IMR-90 (cell line): ENCODE measurements at regions not wholly inside any gene's neighbourhood (a gene's known extent, or its start where the extent isn't known, plus 50 kb on each side); places are given as distances from the start of the nearest gene placed in this dataset.

ENCODE experiments used
- ATAC-seq: fragments of 200-7000 bp; cut with Tn5 transposase; 2 replicates; pipeline ENCODE4 v1.9.1; 2020; ENCODE audit warnings: low read depth, mild to moderate bottlenecking, moderate library complexity
- BruUV-seq: library from RNA; stranded (reverse); fragments of 400-500 nt; replicated peaks from 2 replicates; lab custom pipeline; 2021; lab: Mats Ljungman, UMichigan
- CTCF ChIA-PET: fragments of 300-600 bp; formaldehyde crosslinking; extraction: SDS; loops from one replicate; lab custom pipeline; 2021; ENCODE audit warnings: antibody characterized with exemption; lab: Yijun Ruan, JAX
- POLR2A ChIA-PET: fragments of 300-600 bp; sonication (Branson Sonifier 250); formaldehyde crosslinking; loops from one replicate; lab custom pipeline; 2022; ENCODE audit warnings: antibody characterized with exemption; ENCODE audit not compliant: unreplicated experiment; lab: Charles Lee
- DNase-seq: peaks from one replicate; pipeline ENCODE4 v3.0.0; 2013
- H2AFZ ChIP-seq: replicated peaks from 2 replicates; pipeline ENCODE3; 2013; ENCODE audit warnings: low read length, mild to moderate bottlenecking; ENCODE audit not compliant: poor library complexity
- H2AK5ac ChIP-seq: 2 replicates; pipeline ENCODE4 v1.6.1; 2013; ENCODE audit warnings: low read depth, low read length, inconsistent platforms
- H2AK9ac ChIP-seq: replicated peaks from 2 replicates; pipeline ENCODE3; 2013; ENCODE audit warnings: mild to moderate bottlenecking, low read depth, low read length, moderate library complexity; ENCODE audit not compliant: poor library complexity
- H2BK120ac ChIP-seq: 2 replicates; pipeline ENCODE4 v1.6.1; 2013; ENCODE audit warnings: low read depth, low read length, inconsistent platforms
- H2BK15ac ChIP-seq: 3 replicates; pipeline ENCODE4 v1.6.1; 2013; ENCODE audit warnings: low read depth, low read length, inconsistent platforms
- H2BK20ac ChIP-seq: 2 replicates; pipeline ENCODE4 v1.6.1; 2013; ENCODE audit warnings: low read depth, mild to moderate bottlenecking, inconsistent platforms, low read length, moderate library complexity
- H2BK5ac ChIP-seq: 2 replicates; pipeline ENCODE4 v1.6.1; 2013; ENCODE audit warnings: mild to moderate bottlenecking, low read depth, low read length, inconsistent platforms; ENCODE audit not compliant: poor library complexity, severe bottlenecking
- H3K14ac ChIP-seq: replicated peaks from 2 replicates; pipeline ENCODE4 v1.6.1; 2013; ENCODE audit warnings: low read depth, low read length, inconsistent platforms
- H3K18ac ChIP-seq: 2 replicates; pipeline ENCODE4 v1.6.1; 2013; ENCODE audit warnings: low read depth, low read length, control low read depth
- H3K23ac ChIP-seq: 2 replicates; pipeline ENCODE4 v1.6.1; 2013; ENCODE audit warnings: low read depth, low read length, inconsistent platforms
- H3K27ac ChIP-seq: 2 replicates; pipeline ENCODE4 v1.5.1; 2013; ENCODE audit warnings: mild to moderate bottlenecking, control low read depth, low read length; ENCODE audit not compliant: insufficient read depth
- H3K27me3 ChIP-seq: 2 replicates; pipeline ENCODE4 v1.6.1; 2013; ENCODE audit warnings: low read length; ENCODE audit not compliant: control insufficient read depth, insufficient read depth
- H3K36me3 ChIP-seq: 2 replicates; pipeline ENCODE4 v1.6.1; 2013; ENCODE audit warnings: low read length, mixed read lengths; ENCODE audit not compliant: control insufficient read depth, insufficient read depth
- H3K4ac ChIP-seq: 2 replicates; pipeline ENCODE4 v1.6.1; 2013; ENCODE audit warnings: low read depth, low read length, inconsistent platforms
- H3K4me1 ChIP-seq: 2 replicates; pipeline ENCODE4 v1.6.1; 2013; ENCODE audit warnings: low read length, mixed read lengths; ENCODE audit not compliant: control insufficient read depth, insufficient read depth
- H3K4me2 ChIP-seq: 2 replicates; pipeline ENCODE4 v1.6.1; 2013; ENCODE audit warnings: low read depth, mild to moderate bottlenecking, control low read depth, low read length, moderate library complexity
- H3K4me3 ChIP-seq: 2 replicates; pipeline ENCODE4 v1.5.1; 2013; ENCODE audit warnings: low read depth, mild to moderate bottlenecking, control low read depth, low read length, moderate library complexity; ENCODE audit not compliant: insufficient read depth
- H3K56ac ChIP-seq: 2 replicates; pipeline ENCODE4 v1.6.1; 2013; ENCODE audit warnings: low read length, inconsistent platforms; ENCODE audit not compliant: insufficient read depth; ENCODE audit errors: extremely low read depth
- H3K79me1 ChIP-seq, 2 experiments: 2 replicates each; pipeline ENCODE4 v1.6.1; 2013; ENCODE audit warnings: low read length in 2 of 2, inconsistent platforms in 1 of 2, low read depth in 1 of 2
- H3K9ac ChIP-seq: 2 replicates; pipeline ENCODE4 v1.6.1; 2013; ENCODE audit warnings: low read depth, low read length, control low read depth
- H3K9me1 ChIP-seq: 2 replicates; pipeline ENCODE4 v1.6.1; 2013; ENCODE audit warnings: low read length, inconsistent platforms; ENCODE audit not compliant: insufficient read depth
- H3K9me3 ChIP-seq: 2 replicates; pipeline ENCODE4 v1.6.1; 2013; ENCODE audit warnings: low read length; ENCODE audit not compliant: control insufficient read depth, insufficient read depth
- H4K20me1 ChIP-seq: 2 replicates; pipeline ENCODE4 v1.6.1; 2013; ENCODE audit warnings: low read length, inconsistent platforms; ENCODE audit not compliant: insufficient read depth
- H4K5ac ChIP-seq: 2 replicates; pipeline ENCODE4 v1.6.1; 2013; ENCODE audit warnings: mild to moderate bottlenecking, low read depth, low read length, control low read depth
- H4K8ac ChIP-seq, 2 experiments: 2 replicates each; pipeline ENCODE4 v1.6.1; 2013; ENCODE audit warnings: low read depth in 2 of 2, low read length in 2 of 2, control low read depth in 1 of 2, inconsistent platforms in 1 of 2
- H4K91ac ChIP-seq: 2 replicates; pipeline ENCODE4 v1.6.1; 2013; ENCODE audit warnings: low read depth, low read length, inconsistent platforms; ENCODE audit not compliant: insufficient read depth
- CTCF ChIP-seq: conservative IDR thresholded peaks from 2 replicates; pipeline ENCODE4 v1.5.1; 2012; ENCODE audit warnings: mild to moderate bottlenecking, low read depth, low read length, improper control_type of control experiment
- ELK1 ChIP-seq: fragments of 150-350 bp; IDR thresholded peaks from 2 replicates; pipeline ENCODE4 v1.6.1; 2016; ENCODE audit warnings: low read depth, mild to moderate bottlenecking, low read length, moderate library complexity, borderline replicate concordance
- MAFK ChIP-seq: IDR thresholded peaks from 2 replicates; pipeline ENCODE4 v1.6.1; 2012; ENCODE audit warnings: low read depth, low read length, improper control_type of control experiment
- POLR2A ChIP-seq: IDR thresholded peaks from 2 replicates; pipeline ENCODE4 v1.6.1; 2012; ENCODE audit warnings: mild to moderate bottlenecking, low read depth, low read length
- WGBS, 2 experiments: methylation state at CpG; one replicate each; pipeline versions ENCODE4 v1.1.5 to v1.1.7; 2013; ENCODE audit warnings: missing lambda C conversion rate in 2 of 2; ENCODE audit not compliant: insufficient read length in 1 of 2; ENCODE audit errors: extremely low coverage in 2 of 2; 5-methylcytosine and 5-hydroxymethylcytosine counted together
- dilution Hi-C: fragments of 300-500 bp; cut with HindIII; formaldehyde crosslinking; loops from one replicate; pipeline ENCODE4 v1.14.3; 2018; ENCODE audit warnings: low sequenced_read_pairs; ENCODE audit not compliant: unreplicated experiment
- in situ Hi-C: fragments of 300-500 bp; cut with MboI; formaldehyde crosslinking; loops from 3 replicates; pipeline ENCODE4 v1.14.3; 2019; ENCODE audit warnings: low sequenced_read_pairs, inconsistent platforms, mixed read lengths
- intact Hi-C: fragments of 100-400 bp; cut with micrococcal nuclease; formaldehyde crosslinking; loops from 2 replicates; pipeline ENCODE4 v1.10.0; 2022
- TF ChIP-seq, protein P1 (sequence below): fragments of 150-350 bp; IDR thresholded peaks from 2 replicates; pipeline ENCODE4 v1.6.1; 2017; ENCODE audit warnings: mild to moderate bottlenecking, antibody characterized with exemption, low read length, low read depth

DNA sequence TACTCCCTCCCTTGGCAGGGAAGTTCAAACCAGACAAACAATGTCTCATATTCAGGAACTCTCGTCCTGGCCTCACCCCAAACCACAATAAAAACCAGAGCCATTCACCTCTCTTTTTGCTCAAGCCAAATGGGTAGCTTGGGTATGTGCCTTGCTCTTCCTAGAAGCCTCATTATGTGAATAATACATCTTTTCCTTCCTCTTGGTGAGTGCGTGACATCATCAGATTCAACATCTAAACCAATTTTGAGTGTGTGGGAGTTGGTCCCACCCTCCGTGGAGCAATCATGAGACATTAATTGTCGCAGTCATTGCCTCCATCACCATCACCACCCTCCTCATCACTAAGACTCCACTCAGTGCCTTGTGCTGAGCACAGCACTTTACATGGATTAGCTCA lies 482.9 kb downstream of the PTPRU start:
- H2AK9ac ChIP-seq = no peak overlapping the region
- H3K23ac ChIP-seq = no peak overlapping the region
- no peak overlapping the region for H2BK120ac ChIP-seq
- no peak for ATAC-seq
- H3K4me2 ChIP-seq = no peak overlapping the region
- dilution Hi-C loops = no loop called here
- no peak overlapping the region for H2AFZ ChIP-seq
- no peaks in the 10 kb centered on the region for H3K9me1 ChIP-seq
- no peak overlapping the region for H2AK5ac ChIP-seq
- POLR2A ChIA-PET = no interaction called here
- H3K18ac ChIP-seq = no peak overlapping the region
- no CpG with 5 or more reads among the region's 4 CpGs for WGBS, 2 experiments
- no peak overlapping the region for H3K9ac ChIP-seq
- H2BK5ac ChIP-seq = no peak overlapping the region
- H3K79me1 ChIP-seq = no peaks in the 10 kb centered on the region
- TF ChIP-seq CTCF = no peak
- TF ChIP-seq MAFK = 0 out of 2 replicates have a peak, but pooled peaks have one; percentile 30
- TF ChIP-seq, protein P1, sequence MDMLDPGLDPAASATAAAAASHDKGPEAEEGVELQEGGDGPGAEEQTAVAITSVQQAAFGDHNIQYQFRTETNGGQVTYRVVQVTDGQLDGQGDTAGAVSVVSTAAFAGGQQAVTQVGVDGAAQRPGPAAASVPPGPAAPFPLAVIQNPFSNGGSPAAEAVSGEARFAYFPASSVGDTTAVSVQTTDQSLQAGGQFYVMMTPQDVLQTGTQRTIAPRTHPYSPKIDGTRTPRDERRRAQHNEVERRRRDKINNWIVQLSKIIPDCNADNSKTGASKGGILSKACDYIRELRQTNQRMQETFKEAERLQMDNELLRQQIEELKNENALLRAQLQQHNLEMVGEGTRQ = no peak
- TF ChIP-seq ELK1 = no peak
- no peak for TF ChIP-seq POLR2A
- H3K9me3 ChIP-seq = peaks cover 9% of the 10 kb centered on the region
- H3K4me1 ChIP-seq = no peaks in the 10 kb centered on the region
- CTCF ChIA-PET = no interaction called here
- no TSS peak for BruUV-seq
- no peak overlapping the region for H4K91ac ChIP-seq
- H3K4ac ChIP-seq = no peak overlapping the region
- H2BK20ac ChIP-seq = no peak overlapping the region
- no peak overlapping the region for H3K56ac ChIP-seq
- no peak overlapping the region for H4K5ac ChIP-seq
- in situ Hi-C loops = no loop called here
- H3K27me3 ChIP-seq = no peaks in the 10 kb centered on the region
- H3K36me3 ChIP-seq = no peaks in the 10 kb centered on the region
- no peaks in the 10 kb centered on the region for H4K20me1 ChIP-seq
- intact Hi-C loops = no loop called here
- H3K27ac ChIP-seq = no peak overlapping the region
- peak; percentile 19 for DNase-seq
- H4K8ac ChIP-seq = no peak overlapping the region
- H2BK15ac ChIP-seq = no peak overlapping the region
- H3K14ac ChIP-seq = no peak overlapping the region
- H3K4me3 ChIP-seq = no peak overlapping the region
